Esophagus muscularis mucosa (tissue), 4 donors: ENCODE measurements at regions not wholly inside any gene's neighbourhood (a gene's known extent, or its start where the extent isn't known, plus 50 kb on each side); places are given as distances from the start of the nearest gene placed in this dataset.

Experiments
- DNase-seq: peaks from one replicate; pipeline ENCODE4 v3.0.0-alpha.2; 2017; ENCODE audit errors: extremely low spot score
- H3K27ac ChIP-seq, 4 donors: fragments of 200-600 bp; sonication (generic); replicated peaks in 1 of 4; 1 replicate in 3 of 4; 2 replicates in 1 of 4; pipeline ENCODE4 v1.5.1; 2016 to 2019; ENCODE audit warnings: mild to moderate bottlenecking in 1 of 4
- H3K27me3 ChIP-seq, 4 donors: fragments of 200-600 bp; sonication (generic); one replicate each; pipeline versions ENCODE4 v1.5.1 to v1.6.0; 2016 to 2019
- H3K36me3 ChIP-seq, 4 donors: fragments of 200-600 bp; sonication (generic); one replicate each; pipeline ENCODE4 v1.5.1; 2016 to 2019
- H3K4me1 ChIP-seq, 4 donors: fragments of 200-600 bp; sonication (generic); one replicate each; pipeline ENCODE4 v1.5.1; 2016 to 2019
- H3K4me3 ChIP-seq, 4 donors: fragments of 200-600 bp; sonication (generic); 1 replicate in 2 of 4; 2 replicates in 2 of 4; pipeline ENCODE4 v1.5.1; 2016 to 2019; ENCODE audit warnings: mild to moderate bottlenecking in 4 of 4, moderate library complexity in 1 of 4
- H3K9me3 ChIP-seq, 4 donors: fragments of 200-600 bp; sonication (generic); 1 replicate in 3 of 4; 2 replicates in 1 of 4; pipeline ENCODE4 v1.5.1; 2016 to 2019
- CTCF ChIP-seq, 3 experiments: fragments of 200-600 bp in 2 of 3; fragments of 450-650 bp in 1 of 3; sonication (generic) in 2 of 3; IDR thresholded peaks; one replicate each; pipeline ENCODE4 v1.5.1; 2017 to 2019; ENCODE audit warnings: antibody characterized with exemption in 3 of 3, mild to moderate bottlenecking in 2 of 3, moderate library complexity in 1 of 3
- EP300 ChIP-seq: sonication (generic); formaldehyde crosslinking; IDR thresholded peaks from one replicate; pipeline ENCODE4 v1.6.1; 2017; ENCODE audit warnings: antibody characterized with exemption
- POLR2A ChIP-seq: fragments of 450-650 bp; IDR thresholded peaks from one replicate; pipeline ENCODE4 v1.6.1; 2017; ENCODE audit warnings: antibody characterized with exemption, moderate library complexity, mild to moderate bottlenecking, low read depth
- POLR2AphosphoS5 ChIP-seq, 2 donors: sonication (generic); formaldehyde crosslinking; IDR thresholded peaks; one replicate each; pipeline ENCODE4 v1.6.1; 2017; ENCODE audit warnings: antibody characterized with exemption in 2 of 2
- WGBS: methylation state at CpG from one replicate; pipeline ENCODE4 v1.1.5; 2018; 5-methylcytosine and 5-hydroxymethylcytosine counted together
- intact Hi-C: fragments of 100-400 bp; cut with DNase I; formaldehyde crosslinking; loops from one replicate; pipeline ENCODE4 v1.15.1; 2023

GRCh38 chr18:67813380-67814028, 297.0 kb upstream of the DSEL start:
- Histone ChIP-seq H3K9me3 (no peaks in the 10 kb centered on the region), H3K27me3 (no peaks in the 10 kb centered on the region), H3K4me1 (no peaks in the 10 kb centered on the region), H3K27ac (no peak overlapping the region), H3K4me3 (no peak overlapping the region), H3K36me3 (no peaks in the 10 kb centered on the region)
- TF ChIP-seq POLR2AphosphoS5 (IDR thresholded peaks at IDR 0.05) (no peak), POLR2A (no peak), CTCF (IDR thresholded peaks at IDR 0.05) (no peak), EP300 (no peak)
- no peak for DNase-seq
- WGBS: 89% methylated on average over 4 of the region's 4 CpGs
- intact Hi-C loops: no loop called here

- no peak for DNase-seq
- Histone ChIP-seq H3K4me3 (no peak overlapping the region), H3K27ac (no peak overlapping the region), H3K36me3 (no peaks in the 10 kb centered on the region), H3K27me3 (no peaks in the 10 kb centered on the region), H3K4me1 (no peaks in the 10 kb centered on the region), H3K9me3 (no peaks in the 10 kb centered on the region)
- intact Hi-C loops: no loop called here
- TF ChIP-seq POLR2AphosphoS5 (IDR thresholded peaks at IDR 0.05): no peak
- TF ChIP-seq CTCF (IDR thresholded peaks at IDR 0.05): no peak
- no peak for TF ChIP-seq EP300
- TF ChIP-seq POLR2A: no peak
- 81% methylated on average over 6 of the region's 6 CpGs for WGBS
Observed at GRCh38 chr18:67805261-67805660, 288.7 kb upstream of the DSEL start.

GRCh38 chr18:67794521-67794920, 278.0 kb upstream of the DSEL start:
- intact Hi-C loops: no loop called here
- H3K4me3 ChIP-seq: no peak overlapping the region
- H3K27ac ChIP-seq: no peak overlapping the region
- no peak for DNase-seq
- no peaks in the 10 kb centered on the region for H3K4me1 ChIP-seq
- WGBS: 29% methylated on average over 2 of the region's 2 CpGs
- no peaks in the 10 kb centered on the region for H3K36me3 ChIP-seq
- TF ChIP-seq EP300 (no peak), POLR2AphosphoS5 (IDR thresholded peaks at IDR 0.05) (no peak), POLR2A (no peak), CTCF (IDR thresholded peaks at IDR 0.05) (no peak)
- no peaks in the 10 kb centered on the region for H3K27me3 ChIP-seq
- H3K9me3 ChIP-seq: no peaks in the 10 kb centered on the region

- no peak for TF ChIP-seq EP300
- TF ChIP-seq POLR2A: no peak
- TF ChIP-seq CTCF (IDR thresholded peaks at IDR 0.05): no peak
- no peak for TF ChIP-seq POLR2AphosphoS5 (IDR thresholded peaks at IDR 0.05)
- no peaks in the 10 kb centered on the region for H3K4me1 ChIP-seq
- H3K27me3 ChIP-seq: no peaks in the 10 kb centered on the region
- no peak overlapping the region for H3K27ac ChIP-seq
- H3K9me3 ChIP-seq: no peaks in the 10 kb centered on the region
- H3K4me3 ChIP-seq: no peak overlapping the region
- no peak for DNase-seq
- 73% methylated on average over 3 of the region's 3 CpGs for WGBS
- intact Hi-C loops: no loop called here
- no peaks in the 10 kb centered on the region for H3K36me3 ChIP-seq
Observed at GRCh38 chr18:67790527-67790926, 274.0 kb upstream of the DSEL start.

GRCh38 chr18:67789165-67789545, 272.6 kb upstream of the DSEL start:
- no peak for TF ChIP-seq EP300
- no peak for TF ChIP-seq POLR2A
- TF ChIP-seq CTCF (IDR thresholded peaks at IDR 0.05): no peak
- no peak for TF ChIP-seq POLR2AphosphoS5 (IDR thresholded peaks at IDR 0.05)

More at GRCh38 chr18:67789165-67789545, 272.6 kb upstream of the DSEL start:
- WGBS: 92% methylated on average over 9 of the region's 9 CpGs
- H3K9me3 ChIP-seq: no peaks in the 10 kb centered on the region
- H3K27ac ChIP-seq: no peak overlapping the region
- intact Hi-C loops: no loop called here
- H3K36me3 ChIP-seq: no peaks in the 10 kb centered on the region
- H3K4me3 ChIP-seq: no peak overlapping the region
- H3K27me3 ChIP-seq: no peaks in the 10 kb centered on the region
- no peak for DNase-seq
- H3K4me1 ChIP-seq: no peaks in the 10 kb centered on the region
